NT2/D1 (cell line): ENCODE measurements at regions not wholly inside any gene's neighbourhood (a gene's known extent, or its start where the extent isn't known, plus 50 kb on each side); places are given as distances from the start of the nearest gene placed in this dataset.

ENCODE experiments used
- SUZ12 ChIP-seq: IDR thresholded peaks from 2 replicates; pipeline ENCODE4 v1.6.1; 2011; ENCODE audit not compliant: insufficient read length, insufficient read depth; ENCODE audit errors: extremely low read depth
- YY1 ChIP-seq: IDR thresholded peaks from 2 replicates; pipeline ENCODE4 v1.6.1; 2011; ENCODE audit not compliant: insufficient read length, insufficient read depth
- ZNF274 ChIP-seq: IDR thresholded peaks from 2 replicates; pipeline ENCODE4 v1.6.1; 2011; ENCODE audit warnings: mild to moderate bottlenecking, low read depth, low read length

- no peak for TF ChIP-seq ZNF274
- TF ChIP-seq SUZ12, result no peak
- TF ChIP-seq YY1, result no peak
Measured at GRCh38 chr5:3220638-3221288, 374.9 kb upstream of the IRX1 start.
